ENCODE measurements at regions not wholly inside any gene's neighbourhood (a gene's known extent, or its start where the extent isn't known, plus 50 kb on each side); places are given as distances from the start of the nearest gene placed in this dataset.

GRCh38 chr1:117809764-117810163 is 119.7 kb downstream of the GDAP2 start:
- Mint-ChIP-seq H3K27ac (no peak overlapping the region), H3K36me3 (ENCODE audit: insufficient read depth in 2 of 2) (no peaks in the 10 kb centered on the region), H3K27me3 (ENCODE audit: low read depth) (peaks cover 17% of the 10 kb centered on the region), H3K4me3 (no peak overlapping the region), H3K9me3 (peaks cover 0 to 1% of the 10 kb centered on the region in 2 donors), H3K4me1 (ENCODE audit: low read depth) (no peaks in the 10 kb centered on the region)
- ATAC-seq (replicated peaks in 1 of 2) (no peak), DNase-seq (no peak)

GRCh38 chr1:117810553-117810952 is 118.9 kb downstream of the GDAP2 start:
- ATAC-seq (replicated peaks in 1 of 2) (no peak), DNase-seq (no peak)
- Mint-ChIP-seq H3K36me3 (ENCODE audit: insufficient read depth in 2 of 2) (no peaks in the 10 kb centered on the region), H3K27ac (no peak overlapping the region), H3K4me3 (no peak overlapping the region), H3K27me3 (ENCODE audit: low read depth) (peaks cover 9% of the 10 kb centered on the region), H3K4me1 (ENCODE audit: low read depth) (no peaks in the 10 kb centered on the region), H3K9me3 (no peaks in the 10 kb centered on the region)

- no peaks in the 10 kb centered on the region for H3K4me1 Mint-ChIP-seq (ENCODE audit: low read depth)
Observed at GRCh38 chr1:117812869-117813511, 116.4 kb downstream of the GDAP2 start.

More at GRCh38 chr1:117812869-117813511, 116.4 kb downstream of the GDAP2 start:
- no peak for ATAC-seq (replicated peaks in 1 of 2)
- no peak for DNase-seq
- Mint-ChIP-seq H3K9me3 (no peaks in the 10 kb centered on the region), H3K27ac (no peak overlapping the region), H3K4me3 (no peak overlapping the region), H3K36me3 (ENCODE audit: insufficient read depth in 2 of 2) (no peaks in the 10 kb centered on the region), H3K27me3 (ENCODE audit: low read depth) (no peaks in the 10 kb centered on the region)
